NCI-H187 (cell line): ENCODE measurements at regions not wholly inside any gene's neighbourhood (a gene's known extent, or its start where the extent isn't known, plus 50 kb on each side); places are given as distances from the start of the nearest gene placed in this dataset.

Source experiments
- DNase-seq, 2 experiments: peaks; one replicate each; lab custom pipeline; 2025; lab: John Stamatoyannopoulos, UW

GRCh38 chr21:17981060-17981740 is 162.0 kb upstream of the C21orf91 start:
- no peak for DNase-seq

- no peak for DNase-seq
Measured at GRCh38 chr21:17979763-17980162, 160.6 kb upstream of the C21orf91 start.

GRCh38 chr21:17978895-17979294 is 159.7 kb upstream of the C21orf91 start:
- no peak for DNase-seq

GRCh38 chr21:17976691-17977090 is 157.5 kb upstream of the C21orf91 start:
- no peak for DNase-seq

GRCh38 chr21:17976139-17976538 is 157.0 kb upstream of the C21orf91 start:
- no peak for DNase-seq

GRCh38 chr21:17967319-17967718 is 148.2 kb upstream of the C21orf91 start:
- no peak for DNase-seq

GRCh38 chr21:17964716-17965115 is 145.6 kb upstream of the C21orf91 start:
- no peak for DNase-seq

GRCh38 chr21:17964199-17964598 is 145.0 kb upstream of the C21orf91 start:
- no peak for DNase-seq

GRCh38 chr21:17950591-17950990 is 131.4 kb upstream of the C21orf91 start:
- no peak for DNase-seq

- no peak for DNase-seq
Measured at GRCh38 chr21:17949421-17949820, 130.3 kb upstream of the C21orf91 start.

- no peak for DNase-seq
Measured at GRCh38 chr21:17947531-17947930, 128.4 kb upstream of the C21orf91 start.

GRCh38 chr21:17931080-17931479 is 111.9 kb upstream of the C21orf91 start:
- DNase-seq, result no peak

GRCh38 chr21:17930093-17930492 is 110.9 kb upstream of the C21orf91 start:
- DNase-seq, result no peak

GRCh38 chr21:17929510-17929909 is 110.4 kb upstream of the C21orf91 start:
- DNase-seq, result no peak

GRCh38 chr21:17925899-17926298 is 106.7 kb upstream of the C21orf91 start:
- peak in 1 of 2 experiments; percentile 7 for DNase-seq

- peak; percentile 21 to 62 for DNase-seq
Measured at GRCh38 chr21:17925000-17925610, 105.9 kb upstream of the C21orf91 start.

GRCh38 chr21:17921579-17922530 is 102.7 kb upstream of the C21orf91 start:
- no peak for DNase-seq

GRCh38 chr21:17915976-17916375 is 96.8 kb upstream of the C21orf91 start:
- no peak for DNase-seq

GRCh38 chr21:17911628-17912027 is 92.5 kb upstream of the C21orf91 start:
- no peak for DNase-seq

- no peak for DNase-seq
Measured at GRCh38 chr21:17903929-17904639, 84.9 kb upstream of the C21orf91 start.

- DNase-seq, result peak; percentile 22 to 54
Measured at GRCh38 chr21:17903029-17903806, 84.1 kb upstream of the C21orf91 start.
